ENCODE measurements at regions not wholly inside any gene's neighbourhood (a gene's known extent, or its start where the extent isn't known, plus 50 kb on each side); places are given as distances from the start of the nearest gene placed in this dataset.

DNA sequence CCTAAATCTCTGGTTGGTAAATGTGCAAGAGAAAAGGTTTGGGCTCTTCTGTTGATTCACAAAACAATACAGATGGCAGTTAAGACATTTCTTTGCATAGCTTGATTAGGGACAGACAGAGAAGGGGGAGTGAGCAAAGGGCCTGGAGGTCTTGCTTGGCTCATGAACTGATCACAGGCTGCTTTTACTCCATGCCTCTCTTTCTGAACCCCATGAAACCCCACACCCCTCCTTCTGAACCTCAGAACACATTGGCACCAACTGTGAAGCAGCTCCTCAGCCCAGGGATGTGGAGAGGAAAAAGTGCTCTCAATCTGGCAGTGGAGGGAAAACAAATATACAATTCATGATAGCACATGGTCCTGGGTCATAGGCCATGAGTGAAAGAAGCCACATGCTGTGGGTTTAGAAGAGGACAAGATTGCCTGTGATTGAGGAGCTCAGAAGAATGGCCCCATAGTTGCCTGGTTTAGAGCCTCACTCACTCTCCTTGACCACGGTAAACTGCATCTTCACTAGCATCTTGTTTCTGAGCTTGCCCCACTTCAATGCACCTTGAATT, 111.6 kb upstream of the GADD45A start:
- TF ChIP-seq, protein P1, sequence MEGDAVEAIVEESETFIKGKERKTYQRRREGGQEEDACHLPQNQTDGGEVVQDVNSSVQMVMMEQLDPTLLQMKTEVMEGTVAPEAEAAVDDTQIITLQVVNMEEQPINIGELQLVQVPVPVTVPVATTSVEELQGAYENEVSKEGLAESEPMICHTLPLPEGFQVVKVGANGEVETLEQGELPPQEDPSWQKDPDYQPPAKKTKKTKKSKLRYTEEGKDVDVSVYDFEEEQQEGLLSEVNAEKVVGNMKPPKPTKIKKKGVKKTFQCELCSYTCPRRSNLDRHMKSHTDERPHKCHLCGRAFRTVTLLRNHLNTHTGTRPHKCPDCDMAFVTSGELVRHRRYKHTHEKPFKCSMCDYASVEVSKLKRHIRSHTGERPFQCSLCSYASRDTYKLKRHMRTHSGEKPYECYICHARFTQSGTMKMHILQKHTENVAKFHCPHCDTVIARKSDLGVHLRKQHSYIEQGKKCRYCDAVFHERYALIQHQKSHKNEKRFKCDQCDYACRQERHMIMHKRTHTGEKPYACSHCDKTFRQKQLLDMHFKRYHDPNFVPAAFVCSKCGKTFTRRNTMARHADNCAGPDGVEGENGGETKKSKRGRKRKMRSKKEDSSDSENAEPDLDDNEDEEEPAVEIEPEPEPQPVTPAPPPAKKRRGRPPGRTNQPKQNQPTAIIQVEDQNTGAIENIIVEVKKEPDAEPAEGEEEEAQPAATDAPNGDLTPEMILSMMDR (IDR thresholded peaks at IDR 0.05; ENCODE audit: poor library complexity, severe bottlenecking), result no peak
- no peak for TF ChIP-seq POLR2AphosphoS5 (IDR thresholded peaks at IDR 0.05)

All from neural cell (in vitro differentiated cells).